Posterior vena cava (tissue), 2 donors: ENCODE measurements at regions not wholly inside any gene's neighbourhood (a gene's known extent, or its start where the extent isn't known, plus 50 kb on each side); places are given as distances from the start of the nearest gene placed in this dataset.
"Not testable (repeated sequence)": the region's sequence is repeated elsewhere in the genome, so short reads cannot be mapped to it uniquely, and the experiment has no call there.

Experiments used
- DNase-seq: peaks from one replicate; pipeline ENCODE4 v3.0.0-alpha.2; 2020; ENCODE audit warnings: low spot score
- intact Hi-C, 2 donors: fragments of 100-400 bp; cut with DNase I; formaldehyde crosslinking; loops; one replicate each; pipeline versions ENCODE4 v1.14.1 to v1.14.2; 2022 to 2023
- donor health status: DM: yes; HTN: yes; CAD: no.
- donor health status: DM: yes; HTN: yes; CAD: no.

DNA sequence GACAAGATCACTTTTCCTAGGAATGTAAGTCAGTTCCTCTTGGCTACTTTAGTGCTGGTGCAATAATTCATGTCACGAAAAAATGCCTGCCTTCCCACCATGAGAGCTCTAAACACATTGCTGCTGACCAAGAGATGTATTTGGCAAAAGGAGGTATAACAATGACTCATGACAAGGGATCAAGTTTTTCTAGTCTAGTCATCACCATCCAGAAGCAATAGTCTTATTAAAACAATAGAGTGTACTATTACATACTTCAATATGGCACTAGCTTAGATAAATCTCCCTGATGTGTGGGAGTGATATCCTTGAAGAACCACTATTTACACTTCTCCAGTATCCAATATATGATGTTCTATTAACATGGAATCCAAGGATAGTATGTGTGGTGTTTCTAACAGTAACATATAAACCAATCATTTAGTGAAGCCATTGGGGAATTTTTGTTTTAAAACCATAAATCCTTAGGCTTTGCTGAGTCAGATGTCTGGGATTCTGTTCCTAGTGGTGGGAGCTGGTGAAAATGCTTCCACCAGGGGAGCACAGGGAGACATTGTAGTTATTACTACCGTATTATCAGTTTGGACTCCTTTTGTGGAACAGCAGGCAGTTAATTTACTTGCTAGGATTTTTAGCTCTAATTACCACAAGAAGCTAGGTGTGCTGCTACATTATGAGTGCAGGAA lies 1387.5 kb downstream of the LRFN5 start:
- intact Hi-C loops: no loop called here
- DNase-seq: no peak

DNA sequence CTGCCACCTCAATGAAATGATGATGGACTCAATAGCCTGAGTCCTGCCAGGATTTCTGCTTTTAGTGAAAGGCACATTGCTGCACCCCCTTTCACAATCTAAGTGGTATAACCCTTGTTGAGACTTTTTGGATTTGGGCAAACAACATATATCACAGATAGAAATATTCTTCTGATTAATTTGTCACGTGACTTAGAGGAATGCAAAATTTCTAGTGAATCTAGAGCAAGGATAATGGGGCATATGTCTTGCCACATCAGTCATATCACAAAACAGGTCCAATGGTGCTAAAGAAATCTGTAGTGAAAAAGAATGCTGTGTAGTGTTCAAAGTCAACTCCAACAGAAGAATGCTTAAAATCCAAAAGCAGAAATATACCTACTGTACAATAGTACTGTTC lies 1386.3 kb downstream of the LRFN5 start:
- intact Hi-C loops: no loop called here
- no peak for DNase-seq

DNA sequence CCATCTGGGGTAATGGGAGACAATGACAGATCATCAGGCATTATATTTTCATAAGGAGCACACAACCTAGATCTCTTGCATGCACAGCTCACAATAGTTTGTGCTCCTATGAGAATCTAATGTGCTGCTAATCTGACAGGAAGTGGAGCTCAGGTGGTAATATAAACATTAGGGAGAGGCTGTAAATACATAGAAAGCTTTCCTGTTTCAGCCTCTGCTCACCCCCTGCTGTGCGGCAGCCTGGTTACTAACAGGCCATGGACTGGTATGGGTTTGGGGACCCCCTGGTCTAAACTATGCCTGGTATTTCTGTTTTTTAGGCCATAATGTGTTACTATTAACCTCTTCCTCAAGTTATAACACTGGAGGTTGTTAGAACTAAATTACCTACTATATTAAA lies 1373.7 kb downstream of the LRFN5 start:
- no peak for DNase-seq
- intact Hi-C loops: no loop called here

DNA sequence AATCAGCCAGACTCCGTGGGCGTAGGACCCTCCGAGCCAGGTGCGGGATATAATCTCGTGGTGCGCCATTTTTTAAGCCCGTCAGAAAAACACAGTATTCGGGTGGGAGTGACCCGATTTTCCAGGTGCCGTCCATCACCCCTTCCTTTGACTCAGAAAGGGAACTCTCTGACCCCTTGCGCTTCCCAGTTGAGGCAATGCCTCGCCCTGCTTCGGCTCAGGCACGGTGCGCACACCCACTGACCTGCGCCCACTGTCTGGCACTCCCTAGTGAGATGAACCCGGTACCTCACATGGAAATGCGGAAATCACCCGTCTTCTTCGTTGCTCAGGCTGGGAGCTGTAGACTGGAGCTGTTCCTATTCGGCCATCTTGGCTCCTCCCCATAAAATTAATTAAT lies 1366.5 kb downstream of the LRFN5 start:
- DNase-seq, intact Hi-C loops: not testable (repeated sequence)

DNA sequence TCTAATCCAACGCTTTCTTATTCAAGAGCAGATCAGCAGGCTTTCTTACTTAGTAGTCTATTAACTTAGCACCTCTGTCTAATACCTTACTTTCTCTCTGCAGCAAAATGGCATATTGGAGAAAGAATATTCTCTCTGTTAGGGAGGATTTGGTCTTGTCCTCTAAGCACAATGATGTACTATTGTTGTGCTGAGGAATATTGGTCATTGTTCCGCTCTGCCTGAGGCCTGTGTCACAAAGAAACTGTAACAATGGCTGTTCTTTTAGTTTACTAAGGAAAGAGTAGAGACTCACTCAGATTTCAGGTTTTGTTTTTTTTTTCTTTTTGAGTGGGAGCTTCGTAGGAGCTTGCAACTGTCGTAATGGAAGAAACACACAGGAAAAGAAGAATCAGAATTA lies 1358.8 kb downstream of the LRFN5 start:
- no peak for DNase-seq
- intact Hi-C loops: no loop called here

DNA sequence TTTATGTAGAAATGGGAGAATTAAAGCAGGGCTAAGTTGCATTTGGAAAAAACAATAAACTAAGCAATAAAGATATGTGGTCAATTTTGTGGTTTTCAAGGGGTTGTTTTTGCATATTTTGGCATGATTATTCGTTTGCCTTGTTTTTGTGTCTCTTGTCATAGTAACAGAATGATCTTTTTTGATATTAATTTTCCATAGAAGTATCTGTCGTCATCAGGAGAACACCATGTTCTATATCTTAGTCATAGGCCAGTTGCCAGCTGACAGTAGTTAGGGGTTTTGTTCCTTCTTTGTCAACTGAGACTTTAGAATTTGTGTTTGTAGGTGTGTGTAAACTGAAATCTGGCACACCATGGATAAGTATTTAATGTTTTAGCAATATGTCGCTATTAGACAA lies 1354.8 kb downstream of the LRFN5 start:
- intact Hi-C loops: no loop called here
- DNase-seq: no peak

DNA sequence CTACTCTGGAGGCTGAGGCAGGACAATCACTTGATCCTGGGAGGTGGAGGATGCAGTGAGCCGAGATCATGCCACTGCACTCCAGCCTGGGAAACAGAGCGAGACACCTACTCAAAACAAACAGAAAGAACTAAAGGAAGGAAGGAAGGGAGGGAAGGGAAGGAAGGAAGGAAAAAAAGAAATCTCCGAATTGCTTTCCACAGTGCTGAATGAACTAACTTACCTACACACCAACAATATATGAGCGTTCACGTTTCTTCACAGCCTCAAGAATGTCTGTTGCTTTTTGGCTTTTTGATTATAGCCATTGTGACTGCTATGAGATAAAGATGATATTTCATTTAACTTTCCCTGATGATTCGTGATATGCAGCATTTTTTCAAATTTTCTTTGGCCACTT lies 1343.7 kb downstream of the LRFN5 start:
- no peak for DNase-seq
- intact Hi-C loops: no loop called here

DNA sequence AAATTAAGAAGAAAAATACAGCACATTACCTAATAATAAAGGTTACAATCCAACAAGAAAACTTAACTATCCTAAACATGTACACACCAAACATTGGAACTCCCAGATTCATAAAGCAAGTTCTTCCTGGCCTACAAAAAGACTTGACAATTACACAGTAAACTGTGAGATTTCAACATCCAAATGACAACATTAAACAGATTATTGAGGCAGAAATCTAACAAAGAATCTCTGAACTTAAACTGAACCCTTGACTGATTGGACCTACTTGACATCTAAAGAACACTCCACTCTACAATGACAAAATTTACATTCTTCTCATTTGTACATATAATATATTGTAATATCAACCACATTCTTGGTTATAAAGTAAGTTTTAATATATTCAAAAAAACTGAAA lies 1341.3 kb downstream of the LRFN5 start:
- intact Hi-C loops: no loop called here
- no peak for DNase-seq

DNA sequence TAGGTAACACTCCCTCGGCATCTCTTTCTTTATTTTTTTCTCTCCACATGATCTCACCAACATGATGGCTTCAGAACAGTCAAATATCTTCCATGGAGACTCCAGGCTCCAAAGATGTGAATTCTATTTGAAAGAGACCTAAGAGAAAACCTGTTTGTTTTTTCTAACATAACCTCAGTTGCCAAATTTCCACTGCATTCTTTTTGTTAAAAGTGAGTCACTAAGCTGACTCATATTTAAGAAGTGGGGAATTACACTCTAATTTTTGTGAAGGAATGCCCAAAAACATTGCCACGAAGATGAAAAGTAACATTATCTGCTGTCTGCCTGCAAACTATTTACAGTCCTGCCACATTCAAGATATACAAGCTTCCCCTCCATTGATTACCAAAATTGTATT lies 1337.6 kb downstream of the LRFN5 start:
- intact Hi-C loops: no loop called here
- no peak for DNase-seq

DNA sequence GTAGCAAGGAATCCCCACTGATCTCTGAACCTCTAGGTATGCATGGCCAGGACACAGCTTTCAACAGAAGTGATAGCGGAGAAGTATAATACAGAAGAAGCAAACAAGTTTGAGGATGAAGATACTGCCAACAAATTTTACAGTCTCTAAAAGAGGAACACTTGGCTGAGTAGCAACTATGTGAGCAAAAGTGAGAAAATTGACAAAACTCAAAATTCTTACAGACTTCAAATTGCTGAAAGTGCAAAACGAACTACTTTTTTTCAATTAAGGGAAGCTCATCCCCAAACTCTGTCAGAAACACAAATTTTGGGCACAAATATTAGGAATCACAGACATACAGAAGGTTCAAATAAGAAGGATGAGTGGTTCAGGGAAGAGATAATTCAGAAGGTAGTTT lies 1324.6 kb downstream of the LRFN5 start:
- intact Hi-C loops: no loop called here

DNA sequence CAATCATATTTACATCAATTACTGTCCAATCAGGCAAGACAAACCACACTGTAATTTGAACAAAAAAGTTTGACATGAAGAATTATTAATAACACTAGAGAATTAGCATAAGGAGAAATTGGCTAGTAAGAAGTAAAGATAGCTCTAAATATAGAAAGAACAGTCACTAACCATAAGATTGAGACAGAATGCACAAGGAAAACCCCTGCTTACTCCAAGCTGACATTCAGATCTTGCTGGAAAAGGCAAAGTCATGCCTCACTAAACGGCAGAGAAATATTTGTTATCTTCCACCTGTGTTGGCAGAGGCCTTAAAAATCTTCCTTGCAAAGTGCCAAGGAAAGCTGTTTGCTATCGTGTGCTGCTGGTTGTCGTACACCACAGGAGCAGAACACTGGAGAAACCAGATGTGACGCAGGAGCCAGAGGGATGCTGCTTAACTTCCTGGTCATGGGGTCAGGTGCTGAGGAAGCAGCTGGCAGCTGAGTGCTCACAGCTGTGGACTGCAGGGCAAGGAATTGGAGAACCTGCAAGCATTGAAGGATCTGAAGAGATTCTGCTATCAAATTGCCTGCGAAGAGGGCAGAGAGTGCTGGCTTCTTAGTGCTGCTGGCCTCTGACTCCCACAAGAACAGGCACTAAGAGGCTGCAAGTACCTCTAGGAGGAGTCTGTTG lies 1323.3 kb downstream of the LRFN5 start:
- intact Hi-C loops: no loop called here
- DNase-seq: peak; percentile 83

More for the DNA sequence above, 1324.6 kb downstream of the LRFN5 start:
- DNase-seq: no peak

DNA sequence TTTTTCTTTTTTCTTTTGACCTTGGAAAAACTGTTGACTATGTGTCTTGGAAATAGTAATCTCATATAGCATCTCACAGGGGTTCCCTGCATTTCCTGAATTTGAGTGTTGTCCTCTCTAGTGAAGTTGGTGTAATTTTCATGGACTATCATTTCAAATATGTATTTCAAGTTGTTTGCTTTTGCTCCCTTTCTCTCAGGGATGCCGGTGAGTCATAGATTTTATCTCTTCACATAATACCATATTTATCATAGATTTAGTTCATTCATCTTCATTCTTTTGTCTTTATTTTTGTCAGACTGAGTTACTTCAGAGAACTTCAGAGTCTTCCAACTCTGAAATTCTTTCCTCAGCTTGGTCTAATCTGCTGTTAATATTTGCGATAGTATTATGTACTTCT lies 1320.6 kb downstream of the LRFN5 start:
- intact Hi-C loops: no loop called here
- no peak for DNase-seq

DNA sequence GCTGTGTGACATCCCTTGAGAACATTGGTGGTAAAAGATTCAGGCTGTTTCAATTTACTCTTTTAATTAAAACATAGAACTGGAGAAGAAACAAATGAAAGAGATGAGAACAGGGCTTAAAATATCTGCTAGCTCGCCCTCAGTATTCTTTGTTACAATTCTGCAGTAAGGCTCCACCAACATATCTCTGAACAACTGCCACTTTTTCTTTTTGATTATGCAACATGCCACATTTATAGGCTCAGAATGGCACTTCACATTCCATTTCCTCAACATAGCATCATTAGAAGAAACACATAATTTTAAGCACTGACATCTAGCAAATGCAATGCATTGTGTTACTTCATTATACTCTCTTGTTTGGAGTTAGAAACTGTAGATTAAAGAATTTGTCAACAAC lies 1315.2 kb downstream of the LRFN5 start:
- no peak for DNase-seq
- intact Hi-C loops: no loop called here

DNA sequence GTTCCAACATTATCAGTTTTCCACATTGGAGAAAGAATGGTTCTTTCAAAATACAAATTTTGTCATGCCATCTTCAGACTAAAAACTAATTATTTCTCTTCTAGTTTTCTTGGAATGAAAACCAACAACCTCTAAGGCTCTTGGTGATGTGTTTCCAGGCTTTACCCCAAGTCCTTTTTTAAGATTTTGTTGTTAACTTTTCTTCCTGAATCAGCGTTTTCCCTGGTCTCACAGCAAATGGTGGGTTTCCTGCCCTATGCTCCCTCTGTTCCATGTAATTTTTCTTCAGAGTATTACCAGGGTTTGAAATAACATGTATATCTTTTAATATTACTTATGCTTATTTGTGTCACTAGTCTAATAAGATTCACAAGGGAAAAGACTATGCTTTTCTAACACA lies 1311.9 kb downstream of the LRFN5 start:
- no peak for DNase-seq

DNA sequence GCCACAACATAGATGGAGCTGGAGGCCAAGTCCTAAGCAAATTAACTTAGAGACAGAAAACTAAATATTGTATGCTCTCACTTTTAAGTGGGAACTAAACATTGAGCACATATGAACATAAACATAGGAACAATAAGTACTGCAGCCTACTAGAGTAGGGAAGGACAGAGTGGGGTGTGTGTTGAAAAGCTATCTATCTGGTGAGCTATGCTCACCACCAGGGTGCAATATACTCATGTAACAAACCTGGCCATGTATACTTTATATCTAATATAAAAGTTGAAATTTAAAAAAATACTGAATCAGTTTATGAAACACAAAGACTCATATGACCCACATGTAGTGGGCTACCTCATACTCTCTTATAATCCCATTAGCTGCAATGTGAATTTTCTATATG lies 1305.0 kb downstream of the LRFN5 start:
- no peak for DNase-seq
- intact Hi-C loops: no loop called here

More for the DNA sequence above, 1311.9 kb downstream of the LRFN5 start:
- intact Hi-C loops: no loop called here

DNA sequence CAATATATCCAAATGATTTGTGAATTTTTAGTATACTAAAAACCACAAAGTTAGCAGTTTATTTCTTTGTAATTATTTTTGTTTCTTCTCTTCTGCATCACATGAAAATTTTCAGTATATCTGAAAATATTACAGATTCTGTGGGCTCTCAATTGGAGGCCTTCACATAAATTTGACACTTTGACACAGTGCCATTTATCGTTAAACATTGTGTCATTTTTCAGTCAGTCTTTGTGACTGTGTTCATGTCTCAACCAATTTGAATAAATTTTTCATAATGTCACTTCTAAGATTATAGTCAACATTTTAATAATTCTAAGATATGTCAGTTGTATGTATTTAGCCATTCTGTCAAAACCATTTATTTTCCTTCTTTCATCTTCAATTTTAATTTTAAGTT lies 1303.0 kb downstream of the LRFN5 start:
- no peak for DNase-seq
- intact Hi-C loops: no loop called here

DNA sequence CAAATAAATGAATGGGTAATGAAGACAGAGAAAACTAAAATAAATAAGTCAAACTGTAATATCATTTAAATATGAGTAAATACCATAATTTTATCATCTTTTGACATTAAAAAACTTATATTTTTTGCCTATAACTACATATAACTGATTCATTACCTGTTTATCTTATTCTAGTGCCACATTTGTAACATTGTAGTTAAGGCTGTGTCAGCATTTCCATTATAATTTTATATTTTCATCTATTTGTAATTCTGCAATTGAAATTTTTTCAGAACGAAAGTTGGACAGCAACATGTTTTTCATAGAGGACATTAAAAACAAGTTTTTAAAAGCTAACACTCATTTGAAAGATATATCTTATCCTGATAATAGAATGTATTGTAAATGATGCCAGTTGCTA lies 1286.5 kb downstream of the LRFN5 start:
- no peak for DNase-seq
- intact Hi-C loops: no loop called here

DNA sequence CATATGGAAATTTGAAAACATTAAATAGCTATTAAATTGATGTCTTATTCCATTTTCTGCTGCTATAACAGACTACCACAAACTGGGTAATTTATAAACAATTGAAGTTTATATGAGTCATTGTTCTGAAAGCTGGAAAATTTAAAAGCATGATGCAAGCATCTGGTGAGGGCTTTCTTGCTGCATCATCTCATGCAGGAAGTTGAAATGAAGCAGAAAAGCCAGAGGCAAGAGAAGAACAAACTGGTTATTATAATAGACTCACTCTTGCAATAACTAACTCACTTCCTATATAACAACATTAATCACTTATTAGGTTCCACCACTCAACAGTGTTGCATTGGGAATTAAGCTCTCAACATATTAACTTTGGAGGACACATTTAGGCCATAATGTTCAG lies 1277.4 kb downstream of the LRFN5 start:
- DNase-seq: no peak

DNA sequence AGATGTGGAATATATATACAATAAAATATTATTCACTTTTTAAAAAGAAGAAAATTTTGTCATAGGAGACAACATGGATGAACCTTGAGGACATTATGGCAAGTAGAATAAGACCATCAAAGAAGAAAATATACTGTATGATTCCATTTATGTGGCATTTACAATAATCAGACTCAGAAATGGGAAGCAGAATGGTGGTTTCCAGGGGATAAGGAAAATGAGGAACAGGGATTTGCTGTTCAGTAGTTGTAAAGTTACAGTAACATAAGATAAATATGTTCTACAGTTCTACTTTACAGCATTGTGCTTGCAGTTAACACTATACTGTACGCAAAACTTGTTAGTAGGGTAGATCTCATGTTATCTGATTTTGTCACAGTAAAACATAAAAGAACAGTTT lies 1271.0 kb downstream of the LRFN5 start:
- no peak for DNase-seq
- intact Hi-C loops: no loop called here

More for the DNA sequence above, 1277.4 kb downstream of the LRFN5 start:
- intact Hi-C loops: no loop called here

DNA sequence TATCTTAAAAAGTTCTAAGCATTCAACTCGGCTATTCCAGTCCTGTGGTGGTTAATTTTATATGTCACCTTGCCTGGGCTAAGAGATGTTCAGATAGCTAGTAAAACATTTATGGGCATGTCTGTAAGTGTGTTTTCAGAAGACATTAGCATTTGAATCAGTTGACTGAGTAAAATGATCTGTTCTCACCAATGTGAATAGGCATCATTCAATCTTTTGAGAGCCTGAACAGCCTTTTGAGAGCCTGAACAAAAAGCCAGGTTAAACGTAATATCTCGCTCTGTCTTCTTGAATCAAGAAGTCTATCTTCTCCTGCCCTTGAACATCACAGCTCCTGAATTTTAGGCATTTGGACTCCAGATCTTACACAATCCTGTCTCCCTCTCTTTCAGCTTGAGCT lies 1266.1 kb downstream of the LRFN5 start:
- intact Hi-C loops: no loop called here
- DNase-seq: no peak

DNA sequence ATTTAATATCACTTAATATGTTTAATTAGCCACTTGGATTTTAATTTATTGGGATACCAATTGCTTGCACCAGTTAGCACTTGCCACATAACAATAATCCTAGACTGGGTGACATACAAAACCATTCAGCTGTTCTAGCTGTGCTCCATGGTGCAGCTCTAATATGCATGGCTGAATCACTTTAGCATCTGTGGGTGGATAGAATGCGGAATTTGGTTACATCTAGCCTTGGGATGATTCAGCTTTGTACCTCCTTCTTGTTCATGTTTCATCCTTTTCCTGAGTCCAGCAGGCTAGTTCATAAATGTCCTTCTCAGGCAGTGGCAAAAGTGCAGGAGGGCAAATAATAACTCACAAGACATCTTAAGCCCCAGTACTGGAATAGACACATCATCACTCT lies 1263.0 kb downstream of the LRFN5 start:
- DNase-seq: no peak
- intact Hi-C loops: no loop called here
